Neural cell (in vitro differentiated cells): ENCODE measurements at regions not wholly inside any gene's neighbourhood (a gene's known extent, or its start where the extent isn't known, plus 50 kb on each side); places are given as distances from the start of the nearest gene placed in this dataset.

Experiments
- H2AFZ ChIP-seq: fragments of 200-600, 300-800 bp; sonication (generic), shearing (Covaris generic); 2 replicates; pipeline ENCODE4 v1.6.0; 2014; ENCODE audit warnings: low read depth, mild to moderate bottlenecking, antibody characterized with exemption, low read length, moderate library complexity
- H3F3A ChIP-seq: fragments of 200-600 bp; shearing (Covaris generic); 2 replicates; pipeline ENCODE4 v1.6.1; 2016; ENCODE audit warnings: mild to moderate bottlenecking, moderate library complexity, mixed read lengths, antibody characterized with exemption, low read length; ENCODE audit not compliant: insufficient read depth, poor library complexity, severe bottlenecking
- H3K27ac ChIP-seq: fragments of 200-600, 300-800 bp; sonication (generic), shearing (Covaris generic); 2 replicates; pipeline ENCODE4 v1.5.1; 2014; ENCODE audit warnings: mild to moderate bottlenecking, low read length, moderate library complexity
- H3K27me3 ChIP-seq: fragments of 300-800, 200-600 bp; sonication (generic), shearing (Covaris generic); 2 replicates; pipeline ENCODE4 v1.6.0; 2014; ENCODE audit warnings: mild to moderate bottlenecking, low read depth, low read length, moderate library complexity; ENCODE audit not compliant: insufficient read depth
- H3K36me3 ChIP-seq: fragments of 300-800, 200-600 bp; sonication (generic), shearing (Covaris generic); 2 replicates; pipeline ENCODE4 v1.5.1; 2014; ENCODE audit warnings: mild to moderate bottlenecking, antibody characterized with exemption, low read length, moderate library complexity; ENCODE audit not compliant: insufficient read depth
- H3K4me2 ChIP-seq: fragments of 300-800, 200-600 bp; sonication (generic), shearing (Covaris generic); 2 replicates; pipeline ENCODE4 v1.6.0; 2014; ENCODE audit warnings: mild to moderate bottlenecking, low read length
- H3K4me3 ChIP-seq: fragments of 300-800, 200-600 bp; sonication (generic), shearing (Covaris generic); 2 replicates; pipeline ENCODE4 v1.5.1; 2014; ENCODE audit warnings: mild to moderate bottlenecking, low read length, moderate library complexity
- H3K79me2 ChIP-seq: fragments of 200-600 bp; shearing (Covaris generic); replicated peaks from 2 replicates; pipeline ENCODE4 v1.6.0; 2014; ENCODE audit warnings: mild to moderate bottlenecking, low read length, moderate library complexity; ENCODE audit not compliant: insufficient read depth
- H3K9ac ChIP-seq: fragments of 300-800, 200-600 bp; sonication (generic), shearing (Covaris generic); 2 replicates; pipeline ENCODE4 v1.6.1; 2016; ENCODE audit warnings: mild to moderate bottlenecking, low read length, mixed read lengths
- H3K9me2 ChIP-seq: fragments of 200-600 bp; shearing (Covaris generic); 2 replicates; pipeline ENCODE4 v1.6.1; 2016; ENCODE audit warnings: mild to moderate bottlenecking, low read length, mixed read lengths; ENCODE audit not compliant: insufficient read depth
- H3K9me3 ChIP-seq: fragments of 200-600, 300-800 bp; sonication (generic), shearing (Covaris generic); 2 replicates; pipeline ENCODE4 v1.6.1; 2016; ENCODE audit warnings: mild to moderate bottlenecking, mixed run types, low read length, moderate library complexity, mixed read lengths
- H4K20me1 ChIP-seq: fragments of 200-600 bp; shearing (Covaris generic); 2 replicates; pipeline ENCODE4 v1.6.1; 2016; ENCODE audit warnings: mild to moderate bottlenecking, mixed run types; ENCODE audit not compliant: insufficient read depth
- CTCF ChIP-seq: fragments of 450-650 bp; IDR thresholded peaks from 2 replicates; pipeline ENCODE4 v1.5.1; 2014; ENCODE audit warnings: antibody characterized with exemption, mild to moderate bottlenecking, moderate library complexity; ENCODE audit not compliant: poor library complexity, severe bottlenecking
- EP300 ChIP-seq: fragments of 450-650 bp; conservative IDR thresholded peaks from 2 replicates; pipeline ENCODE4 v1.6.1; 2014; ENCODE audit warnings: antibody characterized with exemption, mild to moderate bottlenecking, moderate library complexity; ENCODE audit not compliant: poor library complexity, severe bottlenecking
- EZH2 ChIP-seq: fragments of 200-600, 300-800 bp; shearing (Covaris generic), sonication (generic); IDR thresholded peaks from 2 replicates; pipeline ENCODE4 v1.6.1; 2014; ENCODE audit warnings: antibody characterized with exemption, low read length, borderline replicate concordance, mild to moderate bottlenecking; ENCODE audit not compliant: insufficient read depth, poor library complexity, severe bottlenecking
- MXI1 ChIP-seq: fragments of 450-650 bp; conservative IDR thresholded peaks from 2 replicates; pipeline ENCODE4 v1.6.1; 2014; ENCODE audit warnings: antibody characterized with exemption, mild to moderate bottlenecking; ENCODE audit not compliant: poor library complexity, severe bottlenecking
- POLR2AphosphoS5 ChIP-seq: IDR thresholded peaks from 2 replicates; pipeline ENCODE4 v1.6.1; 2012
- RAD21 ChIP-seq: fragments of 450-650 bp; conservative IDR thresholded peaks from 2 replicates; pipeline ENCODE4 v1.6.1; 2014; ENCODE audit warnings: antibody characterized with exemption, mild to moderate bottlenecking, moderate library complexity
- REST ChIP-seq: IDR thresholded peaks from 2 replicates; pipeline ENCODE4 v1.6.1; 2012; ENCODE audit warnings: borderline replicate concordance
- SMC3 ChIP-seq: fragments of 450-650 bp; conservative IDR thresholded peaks from 2 replicates; pipeline ENCODE4 v1.6.1; 2014; ENCODE audit warnings: antibody characterized with exemption, mild to moderate bottlenecking, moderate library complexity; ENCODE audit not compliant: poor library complexity
- TAF1 ChIP-seq: IDR thresholded peaks from 2 replicates; pipeline ENCODE4 v1.6.1; 2012; ENCODE audit warnings: low read depth

- H3K36me3 ChIP-seq: no peaks in the 10 kb centered on the region
- TF ChIP-seq REST: no peak
- TF ChIP-seq SMC3: no peak
- H3F3A ChIP-seq: no peaks in the 10 kb centered on the region
- no peak overlapping the region for H3K4me2 ChIP-seq
- H3K9me2 ChIP-seq: no peaks in the 10 kb centered on the region
- no peaks in the 10 kb centered on the region for H3K27me3 ChIP-seq
- no peaks in the 10 kb centered on the region for H3K79me2 ChIP-seq
- no peaks in the 10 kb centered on the region for H4K20me1 ChIP-seq
- H3K9me3 ChIP-seq: peaks cover 4% of the 10 kb centered on the region
- H3K27ac ChIP-seq: no peak overlapping the region
- no peak overlapping the region for H3K9ac ChIP-seq
- H2AFZ ChIP-seq: no peak overlapping the region
- no peak overlapping the region for H3K4me3 ChIP-seq
These were observed 92.8 kb downstream of the CAVIN4 start for GRCh38 chr9:100670719-100671118.

- Histone ChIP-seq H3K9me2 (no peaks in the 10 kb centered on the region), H3K27me3 (no peaks in the 10 kb centered on the region), H4K20me1 (no peaks in the 10 kb centered on the region), H3K9ac (no peak overlapping the region), H3K9me3 (no peaks in the 10 kb centered on the region), H2AFZ (no peak overlapping the region), H3K4me2 (no peak overlapping the region), H3F3A (no peaks in the 10 kb centered on the region), H3K27ac (no peak overlapping the region), H3K4me3 (no peak overlapping the region), H3K36me3 (no peaks in the 10 kb centered on the region), H3K79me2 (no peaks in the 10 kb centered on the region)
- TF ChIP-seq EZH2 (no peak), REST (no peak), MXI1 (no peak), EP300 (no peak), SMC3 (no peak), RAD21 (no peak), POLR2AphosphoS5 (no peak), CTCF (no peak), TAF1 (no peak)
These were observed 94.0 kb downstream of the CAVIN4 start for GRCh38 chr9:100671898-100672297.
